SU-DHL-6 (cell line): ENCODE measurements at regions not wholly inside any gene's neighbourhood (a gene's known extent, or its start where the extent isn't known, plus 50 kb on each side); places are given as distances from the start of the nearest gene placed in this dataset.

ENCODE experiments used
- H2AFZ ChIP-seq: fragments of 200-600 bp; sonication (generic); 2 replicates; pipeline ENCODE4 v1.6.1; 2014; ENCODE audit warnings: low read depth, mild to moderate bottlenecking, moderate library complexity, mixed read lengths, antibody characterized with exemption, low read length; ENCODE audit not compliant: severe bottlenecking
- H3F3A ChIP-seq: fragments of 200-600 bp; shearing (Covaris generic); 2 replicates; pipeline ENCODE4 v1.6.0; 2016; ENCODE audit warnings: antibody characterized with exemption, mild to moderate bottlenecking; ENCODE audit not compliant: insufficient read depth
- H3K27ac ChIP-seq: fragments of 200-600 bp; sonication (generic); 2 replicates; pipeline ENCODE4 v1.5.1; 2016; ENCODE audit warnings: low read depth, mild to moderate bottlenecking, low read length, moderate library complexity, mixed read lengths
- H3K27me3 ChIP-seq: fragments of 200-600 bp; sonication (generic), shearing (Covaris generic); 2 replicates; pipeline ENCODE4 v1.6.0; 2014; ENCODE audit warnings: mild to moderate bottlenecking, low read length
- H3K36me3 ChIP-seq: fragments of 200-600 bp; sonication (generic); 2 replicates; pipeline ENCODE4 v1.6.1; 2014; ENCODE audit warnings: mild to moderate bottlenecking, low read length, mixed read lengths
- H3K4me2 ChIP-seq: fragments of 300-600, 200-600 bp; shearing (Covaris generic), sonication (generic); 2 replicates; pipeline ENCODE4 v1.6.0; 2014; ENCODE audit warnings: low read length, low read depth, mild to moderate bottlenecking; ENCODE audit not compliant: poor library complexity, severe bottlenecking
- H3K4me3 ChIP-seq: fragments of 200-600 bp; sonication (generic); 2 replicates; pipeline ENCODE4 v1.5.1; 2014; ENCODE audit warnings: antibody characterized with exemption, low read length, mild to moderate bottlenecking, mixed read lengths; ENCODE audit not compliant: insufficient read depth, poor library complexity, severe bottlenecking
- H3K79me2 ChIP-seq: fragments of 200-600 bp; sonication (generic); 2 replicates; pipeline ENCODE4 v1.6.1; 2014; ENCODE audit warnings: mild to moderate bottlenecking, low read length, moderate library complexity; ENCODE audit not compliant: insufficient read depth
- H3K9ac ChIP-seq: fragments of 200-600 bp; sonication (generic); 2 replicates; pipeline ENCODE4 v1.7.0; 2014; ENCODE audit warnings: mild to moderate bottlenecking, low read length
- H3K9me2 ChIP-seq: fragments of 200-600 bp; sonication (generic); replicated peaks from 2 replicates; pipeline ENCODE4 v1.6.1; 2014; ENCODE audit warnings: low read length; ENCODE audit not compliant: insufficient read depth
- H3K9me3 ChIP-seq: fragments of 200-600 bp; sonication (generic); 2 replicates; pipeline ENCODE4 v1.6.1; 2014; ENCODE audit warnings: low read length, mixed read lengths; ENCODE audit not compliant: insufficient read depth
- H4K20me1 ChIP-seq: fragments of 200-600 bp; sonication (generic); 2 replicates; pipeline ENCODE4 v1.6.1; 2014; ENCODE audit warnings: low read depth, mild to moderate bottlenecking, antibody characterized with exemption, low read length, moderate library complexity, mixed read lengths
- CTCF ChIP-seq: fragments of 200-600 bp; sonication (generic); IDR thresholded peaks from one replicate; pipeline ENCODE4 v1.5.1; 2017; ENCODE audit warnings: antibody characterized with exemption, mild to moderate bottlenecking, low read length, moderate library complexity; ENCODE audit not compliant: insufficient read depth, poor library complexity, severe bottlenecking
- EZH2phosphoT487 ChIP-seq: fragments of 200-600 bp; sonication (generic), shearing (Covaris generic); conservative IDR thresholded peaks from 2 replicates; pipeline ENCODE4 v1.6.1; 2018; ENCODE audit warnings: mild to moderate bottlenecking, antibody characterized with exemption, low read length, moderate library complexity, mixed read lengths

DNA sequence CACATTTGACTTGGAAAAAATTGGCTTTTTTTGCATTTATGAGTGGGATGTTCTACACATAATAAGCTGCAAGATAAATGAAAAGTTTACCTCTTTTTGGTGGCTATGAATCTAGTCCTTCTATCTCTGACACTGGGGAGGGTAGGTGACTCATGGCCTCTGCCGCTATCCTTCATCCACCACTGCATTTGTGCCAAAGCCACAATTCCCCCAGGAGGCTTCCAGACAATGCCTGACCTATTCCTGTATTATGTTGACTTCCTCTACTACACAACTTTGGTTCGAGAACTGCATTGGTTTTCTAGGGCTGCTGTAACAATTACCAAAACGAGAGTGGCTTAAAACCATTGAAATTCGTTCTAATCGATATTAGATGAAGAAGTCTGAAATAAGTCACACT, 245.6 kb downstream of the TRAM1L1 start:
- Histone ChIP-seq H3K4me3 (no peak overlapping the region), H3K27ac (no peak overlapping the region), H3K9me3 (no peaks in the 10 kb centered on the region), H4K20me1 (no peaks in the 10 kb centered on the region), H3K36me3 (no peaks in the 10 kb centered on the region), H2AFZ (no peak overlapping the region), H3K79me2 (no peaks in the 10 kb centered on the region), H3K9ac (no peak overlapping the region), H3K27me3 (no peaks in the 10 kb centered on the region), H3K9me2 (no peaks in the 10 kb centered on the region), H3F3A (no peaks in the 10 kb centered on the region), H3K4me2 (no peak overlapping the region)
- no peak for TF ChIP-seq EZH2phosphoT487
- TF ChIP-seq CTCF: no peak

- no peaks in the 10 kb centered on the region for H3K27me3 ChIP-seq
- H4K20me1 ChIP-seq: no peaks in the 10 kb centered on the region
- H3F3A ChIP-seq: no peaks in the 10 kb centered on the region
- no peaks in the 10 kb centered on the region for H3K9me2 ChIP-seq
- no peak overlapping the region for H3K9ac ChIP-seq
- no peaks in the 10 kb centered on the region for H3K9me3 ChIP-seq
- TF ChIP-seq CTCF: no peak
- no peak for TF ChIP-seq EZH2phosphoT487
- no peak overlapping the region for H3K27ac ChIP-seq
- no peak overlapping the region for H2AFZ ChIP-seq
- H3K4me3 ChIP-seq: no peak overlapping the region
- H3K4me2 ChIP-seq: no peak overlapping the region
- no peaks in the 10 kb centered on the region for H3K36me3 ChIP-seq
- H3K79me2 ChIP-seq: no peaks in the 10 kb centered on the region
These were observed 246.8 kb downstream of the TRAM1L1 start for GRCh38 chr4:116838609-116839008.

DNA sequence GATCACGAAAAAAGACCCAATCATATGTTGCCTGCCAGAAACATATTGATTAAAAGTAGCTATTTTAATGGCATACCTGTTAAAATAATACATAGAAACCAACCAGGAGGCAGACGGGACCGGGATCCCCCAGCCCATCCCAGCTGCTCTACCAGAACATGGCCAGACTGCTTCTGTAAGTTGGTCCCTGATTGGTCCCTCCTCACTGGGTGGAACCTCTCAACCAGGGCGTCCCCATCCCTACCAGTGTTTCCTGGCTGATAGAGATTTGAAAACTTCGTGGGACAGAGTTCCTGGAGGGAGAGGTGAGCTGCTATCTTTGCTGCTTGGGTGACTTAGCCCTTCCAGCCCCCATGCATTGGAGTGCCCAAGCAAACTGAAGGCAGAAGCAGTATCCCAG, 256.2 kb downstream of the TRAM1L1 start:
- no peak overlapping the region for H3K27ac ChIP-seq
- H3K9ac ChIP-seq: no peak overlapping the region
- H3K79me2 ChIP-seq: no peaks in the 10 kb centered on the region
- H3K4me2 ChIP-seq: no peak overlapping the region
- H3K9me3 ChIP-seq: no peaks in the 10 kb centered on the region
- no peaks in the 10 kb centered on the region for H3F3A ChIP-seq
- no peak overlapping the region for H2AFZ ChIP-seq
- H3K36me3 ChIP-seq: no peaks in the 10 kb centered on the region
- TF ChIP-seq CTCF (no peak), EZH2phosphoT487 (no peak)
- H4K20me1 ChIP-seq: no peaks in the 10 kb centered on the region
- H3K27me3 ChIP-seq: no peaks in the 10 kb centered on the region
- no peak overlapping the region for H3K4me3 ChIP-seq
- H3K9me2 ChIP-seq: no peaks in the 10 kb centered on the region

- H3K27ac ChIP-seq: no peak overlapping the region
- no peak overlapping the region for H3K9ac ChIP-seq
- no peak overlapping the region for H3K4me2 ChIP-seq
- no peaks in the 10 kb centered on the region for H3K9me2 ChIP-seq
- H3K9me3 ChIP-seq: no peaks in the 10 kb centered on the region
- H4K20me1 ChIP-seq: no peaks in the 10 kb centered on the region
- no peaks in the 10 kb centered on the region for H3K79me2 ChIP-seq
- no peak for TF ChIP-seq CTCF
- no peak for TF ChIP-seq EZH2phosphoT487
- H3K4me3 ChIP-seq: no peak overlapping the region
- no peak overlapping the region for H2AFZ ChIP-seq
- no peaks in the 10 kb centered on the region for H3K36me3 ChIP-seq
- no peaks in the 10 kb centered on the region for H3K27me3 ChIP-seq
- no peaks in the 10 kb centered on the region for H3F3A ChIP-seq
These were observed 261.2 kb downstream of the TRAM1L1 start for GRCh38 chr4:116824172-116824571.
